ENCODE measurements at regions not wholly inside any gene's neighbourhood (a gene's known extent, or its start where the extent isn't known, plus 50 kb on each side); places are given as distances from the start of the nearest gene placed in this dataset.

DNA sequence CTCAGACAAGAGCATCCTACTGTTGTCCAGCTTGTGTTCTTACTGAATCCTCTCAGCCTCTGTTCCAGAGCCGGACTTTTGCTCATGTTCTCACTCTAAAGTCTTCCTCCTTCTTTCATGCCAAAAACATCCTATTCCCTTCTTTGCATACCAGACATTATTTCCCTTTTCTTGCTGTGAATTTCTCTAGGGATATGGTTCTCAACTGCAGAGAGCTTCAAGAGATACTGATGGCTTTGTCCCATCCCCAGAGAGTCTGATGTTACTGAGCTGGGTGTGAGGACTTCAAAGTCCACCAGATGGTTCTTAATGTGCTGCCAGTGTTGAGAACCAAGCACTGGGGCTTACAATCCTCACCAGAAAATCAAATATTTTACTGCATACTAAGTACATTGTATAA is 98.6 kb upstream of the FER start:
- DNase-seq = no peak

DNA sequence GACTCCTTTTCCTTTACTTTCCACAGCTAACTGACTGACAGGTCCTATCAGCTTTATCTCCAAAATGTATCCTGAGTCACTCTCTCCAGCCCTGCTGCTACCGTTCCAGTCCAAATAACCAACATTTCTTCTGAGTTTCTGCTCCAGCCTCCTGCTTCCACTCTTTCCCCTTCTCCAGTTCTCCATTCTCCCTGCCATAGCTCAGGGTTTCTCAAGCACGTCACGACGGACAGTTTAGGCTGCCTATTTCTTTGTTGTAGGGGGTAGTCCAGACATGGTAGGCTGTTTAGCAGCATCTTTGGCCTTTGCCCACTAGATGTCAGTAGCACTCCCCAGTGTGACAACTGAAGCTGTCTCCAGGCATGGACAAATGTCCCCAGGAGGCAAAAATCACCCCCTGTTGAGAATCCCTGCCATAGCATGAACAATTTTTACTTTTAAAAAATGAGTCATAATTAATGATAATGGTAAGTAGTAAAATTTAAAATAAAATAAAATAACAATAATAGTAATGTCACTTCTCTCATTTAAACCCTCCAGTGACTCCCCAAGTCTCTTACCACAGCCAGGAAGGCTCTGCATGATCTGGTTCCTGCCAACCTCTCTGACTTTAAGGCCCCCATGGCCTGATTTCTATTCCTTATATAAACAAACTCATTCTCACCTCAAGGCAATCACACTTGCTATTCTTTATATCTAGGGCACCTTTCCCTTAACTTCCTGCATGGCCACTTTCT is 105.4 kb upstream of the FER start:
- DNase-seq = peak; percentile 55

DNA sequence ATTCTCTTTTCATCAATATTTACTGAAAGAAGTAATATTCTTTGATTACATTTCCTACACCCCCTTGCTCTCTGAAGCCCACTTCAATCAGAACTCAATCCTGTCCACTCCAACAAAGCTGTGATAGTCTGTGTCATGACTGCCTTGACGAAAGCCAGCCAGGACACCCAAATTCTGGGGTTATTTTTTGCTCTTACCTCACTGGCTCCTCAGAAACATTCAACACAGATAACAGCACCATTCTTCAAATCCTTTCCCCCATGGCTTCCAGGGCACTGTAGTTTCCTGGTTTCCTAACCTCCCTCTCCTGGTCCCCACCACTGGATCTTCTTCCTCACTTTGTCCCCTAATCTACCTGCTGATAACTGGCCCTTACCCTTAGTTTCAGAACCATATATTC is 106.1 kb upstream of the FER start:
- no peak for DNase-seq

DNA sequence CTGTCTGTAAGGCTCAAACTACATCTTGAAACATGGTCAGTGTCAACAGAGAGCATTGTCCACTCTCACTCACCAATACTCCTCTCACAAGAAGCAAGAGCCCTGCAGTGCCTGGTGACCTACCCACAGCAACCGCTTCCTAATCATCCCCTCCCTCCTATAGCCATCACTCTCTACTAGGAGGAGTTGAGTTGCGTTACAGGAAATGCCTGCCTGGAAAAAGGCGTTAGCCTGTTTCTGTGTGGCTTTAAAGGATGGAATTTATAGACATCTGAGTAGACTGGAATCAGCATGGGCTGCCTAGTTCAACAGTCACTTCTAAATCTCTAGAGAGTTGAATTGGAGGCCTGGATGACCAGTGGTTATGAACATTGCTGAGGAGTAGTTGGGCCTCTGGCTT is 108.3 kb upstream of the FER start:
- DNase-seq = no peak

DNA sequence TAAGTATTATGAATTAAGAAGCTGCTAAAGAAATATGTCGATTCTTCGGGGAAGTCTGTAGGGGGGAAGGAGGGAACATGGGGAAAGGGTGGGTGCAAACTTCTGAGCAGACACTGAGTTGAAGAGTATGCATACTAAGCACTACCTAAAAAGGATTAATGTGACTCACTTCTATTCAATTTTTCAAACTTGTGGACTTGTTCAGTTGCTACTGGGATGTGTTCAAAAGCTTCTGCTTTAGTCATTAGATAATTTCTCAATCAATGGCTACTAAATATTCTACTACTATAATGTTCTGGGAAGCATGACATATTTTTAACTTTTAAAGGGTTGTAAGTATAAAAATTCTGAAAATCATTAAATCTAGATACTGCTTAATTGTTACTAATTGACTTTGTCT is 109.7 kb upstream of the FER start:
- no peak for DNase-seq

DNA sequence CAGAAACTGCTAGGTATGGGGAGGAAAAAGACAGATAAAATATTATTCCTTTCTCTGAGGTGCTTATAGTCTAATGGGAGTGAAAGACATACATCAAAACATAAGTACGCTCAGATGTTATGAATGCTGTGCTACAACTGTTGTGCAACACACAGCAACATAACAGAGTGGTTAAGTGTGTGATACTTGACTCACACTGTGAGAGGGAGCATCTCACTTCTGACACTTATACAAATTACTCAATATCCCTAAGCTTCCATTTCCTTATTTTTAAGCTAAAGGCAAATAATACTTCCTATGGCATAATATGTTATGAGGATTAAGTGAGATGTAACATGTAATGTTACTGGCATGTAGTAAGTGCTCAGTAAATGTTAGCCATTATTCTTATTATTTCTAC is 110.6 kb upstream of the FER start:
- peak; percentile 92 for DNase-seq

DNA sequence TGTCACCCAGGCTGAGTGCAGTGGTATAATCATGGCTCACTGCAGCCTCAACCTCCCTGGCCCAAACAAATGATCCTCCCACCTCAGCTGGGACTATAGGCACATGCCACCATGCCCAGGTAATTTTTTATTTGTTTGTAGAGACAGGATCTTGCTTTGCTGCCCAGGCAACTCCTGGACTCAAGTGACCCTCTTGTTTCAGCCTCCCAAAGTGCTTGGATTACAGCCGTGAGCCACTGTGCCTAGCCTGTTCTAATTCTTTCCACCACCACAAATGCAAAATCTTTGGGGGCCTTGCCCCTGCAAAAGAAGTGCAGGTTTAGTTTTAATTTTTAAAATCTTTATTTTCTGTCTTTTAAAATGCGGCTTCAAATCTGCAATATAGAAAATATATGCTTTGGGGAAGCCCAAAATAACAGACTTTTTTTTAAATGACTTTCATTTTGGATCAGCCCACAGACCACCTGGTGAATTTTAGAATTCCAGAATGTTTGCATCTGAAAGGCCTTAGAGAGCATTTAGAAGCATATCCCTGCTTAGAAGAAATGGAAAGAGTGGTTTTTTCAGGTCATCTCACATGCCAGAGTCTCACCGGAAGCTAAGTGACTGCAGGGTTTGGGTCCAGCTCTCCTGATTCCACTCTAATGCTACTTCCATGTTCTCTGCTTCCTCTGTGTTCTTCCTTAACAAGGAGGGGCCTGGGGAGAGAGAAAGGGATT is 111.4 kb upstream of the FER start:
- no peak for DNase-seq

DNA sequence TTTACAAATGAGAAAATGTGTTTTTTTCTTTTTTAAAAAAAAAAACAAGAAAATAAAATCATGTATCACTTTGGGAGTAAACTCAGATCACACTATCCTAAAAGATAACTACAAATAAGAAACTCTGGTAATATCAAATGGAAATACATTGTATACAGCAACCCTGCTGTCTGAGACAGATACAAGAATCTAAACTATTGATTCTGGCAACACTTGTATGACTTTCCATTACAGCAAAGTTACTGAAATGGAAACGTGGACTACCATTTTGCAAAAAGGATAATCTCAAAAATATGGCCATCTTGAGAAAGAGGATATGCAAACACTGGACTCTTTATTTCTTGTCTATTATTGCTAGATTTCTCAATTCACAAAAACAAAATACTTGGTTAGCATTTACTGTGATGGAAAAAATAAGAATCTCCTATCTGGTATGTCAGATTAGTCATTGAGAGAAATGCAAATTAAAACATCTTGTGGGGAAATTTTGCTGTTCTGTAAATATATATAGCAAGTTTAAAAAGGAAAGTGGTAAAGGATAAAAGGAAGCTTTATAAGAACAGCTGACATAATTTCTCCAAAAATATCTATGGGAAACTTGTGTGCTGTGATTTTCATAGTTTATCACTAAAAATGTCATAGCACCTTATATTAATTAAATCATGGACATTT is 112.9 kb upstream of the FER start:
- no peak for DNase-seq

DNA sequence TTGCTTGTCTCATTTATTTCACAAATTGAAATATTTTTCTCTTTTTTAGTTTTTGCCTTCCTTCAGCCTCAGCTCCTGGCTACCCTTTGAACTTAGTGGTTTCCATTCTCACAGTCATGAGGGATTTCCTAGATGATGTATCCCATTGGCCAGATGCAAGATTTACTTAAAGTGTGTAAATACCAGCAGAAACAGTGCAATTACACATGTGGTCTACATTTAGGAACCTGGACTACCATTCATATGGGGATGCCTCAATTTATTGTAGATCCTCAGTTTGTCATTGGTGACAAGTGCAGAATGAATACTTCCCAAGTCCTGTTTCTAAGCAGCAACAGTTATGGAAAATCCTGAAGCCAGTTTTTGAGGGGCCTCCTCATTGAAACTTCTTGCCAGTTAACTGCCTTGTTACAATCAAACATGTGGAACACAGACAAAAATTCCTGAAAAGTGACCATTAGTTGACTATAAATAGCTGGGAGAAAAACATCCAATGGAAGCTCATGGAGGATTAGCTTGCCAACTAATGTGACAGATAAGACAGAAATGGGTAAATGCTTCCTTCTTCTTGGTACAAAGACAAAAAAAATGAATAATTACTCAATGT is 113.6 kb upstream of the FER start:
- DNase-seq = no peak

DNA sequence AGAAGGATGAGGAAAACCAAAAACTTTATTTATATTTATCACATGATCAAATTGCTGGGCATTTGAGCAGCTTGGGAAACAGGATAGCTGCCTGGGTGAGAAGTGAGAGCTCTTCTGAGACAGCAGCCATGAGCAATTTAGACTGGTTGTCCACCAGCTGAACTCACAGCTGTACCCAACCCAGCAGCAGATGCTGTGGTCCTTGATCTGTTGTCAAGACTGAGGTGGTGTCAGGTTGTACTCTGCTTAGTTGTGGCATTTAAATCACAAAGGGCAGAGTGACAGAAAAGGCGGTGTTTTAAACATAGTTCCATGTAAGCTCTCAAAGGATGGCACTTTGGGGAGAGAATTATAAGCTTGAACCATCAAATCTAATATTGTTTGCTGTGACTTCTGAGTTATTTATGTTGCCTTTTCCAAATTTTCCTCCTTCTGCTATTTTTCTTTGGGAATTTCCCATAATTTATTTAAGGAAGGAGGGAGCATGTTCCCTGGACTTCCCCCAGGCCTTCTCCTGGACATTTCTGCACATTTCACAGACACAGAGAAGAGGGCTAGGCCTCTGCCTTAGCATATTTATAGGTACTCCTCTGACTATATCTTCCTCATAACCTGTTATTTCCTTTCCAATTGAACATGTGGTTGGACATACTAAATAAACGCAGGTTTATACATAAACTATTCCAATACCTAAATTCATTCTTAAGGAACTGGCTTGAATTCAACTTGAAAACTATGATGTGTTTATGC is 117.7 kb upstream of the FER start:
- no peak for DNase-seq

DNA sequence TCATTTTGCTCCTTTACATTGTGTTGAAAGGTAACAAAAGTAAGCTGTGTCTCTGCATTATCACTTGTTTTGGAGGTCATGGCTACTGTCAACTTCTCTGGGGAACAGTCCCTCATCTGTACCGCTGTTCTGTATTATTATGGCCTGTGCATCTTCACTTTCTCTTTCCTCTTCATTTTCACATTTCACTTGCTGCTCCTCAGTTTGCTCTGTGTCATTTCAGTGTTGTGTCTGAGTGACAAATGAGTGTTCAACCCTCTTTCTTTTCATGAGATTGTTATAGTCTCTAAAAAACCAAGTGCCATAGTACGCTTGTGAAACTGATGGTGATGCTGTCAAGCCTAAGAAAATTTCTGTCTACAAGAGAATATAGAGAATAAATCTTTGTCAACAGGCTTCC is 122.0 kb upstream of the FER start:
- no peak for DNase-seq

DNA sequence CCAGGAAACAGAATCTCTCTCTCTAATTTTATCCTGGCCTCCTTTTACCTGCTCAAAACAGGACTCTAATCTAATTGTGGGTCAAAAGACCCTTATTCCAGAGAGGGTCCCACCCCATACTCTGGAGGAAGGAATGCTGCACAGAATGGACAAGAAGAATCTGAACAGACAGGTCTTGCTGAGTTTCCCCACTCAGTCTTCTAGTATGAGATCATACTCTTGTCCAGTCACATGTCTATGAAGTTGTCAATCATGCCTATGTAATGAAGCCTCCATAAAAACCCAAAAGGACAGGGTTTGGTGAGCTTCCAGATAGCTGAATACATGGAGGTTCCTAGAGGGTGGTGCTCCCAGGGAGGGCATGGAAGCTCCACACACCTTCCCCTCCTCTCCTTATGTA is 123.9 kb upstream of the FER start:
- no peak for DNase-seq

DNA sequence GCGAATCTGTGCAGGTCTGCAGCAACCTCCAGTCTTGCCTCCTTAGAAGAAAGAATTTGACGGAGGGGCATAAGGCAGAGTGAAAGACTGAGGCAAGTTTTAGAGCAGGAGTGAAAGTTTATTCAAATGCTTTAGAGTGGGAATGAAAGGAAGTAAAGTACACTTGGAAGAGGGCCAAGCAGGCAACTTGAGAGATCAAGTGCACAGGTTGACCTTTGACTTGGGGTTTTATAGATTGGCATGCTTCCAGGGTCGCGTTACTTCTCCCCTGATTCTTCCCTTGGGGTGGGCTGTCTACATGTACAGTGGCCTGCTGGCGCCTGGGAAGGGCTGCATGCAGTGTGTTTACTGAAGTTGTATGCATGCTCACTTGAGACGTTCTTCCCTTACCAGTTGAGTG is 127.2 kb upstream of the FER start:
- DNase-seq = no peak

DNA sequence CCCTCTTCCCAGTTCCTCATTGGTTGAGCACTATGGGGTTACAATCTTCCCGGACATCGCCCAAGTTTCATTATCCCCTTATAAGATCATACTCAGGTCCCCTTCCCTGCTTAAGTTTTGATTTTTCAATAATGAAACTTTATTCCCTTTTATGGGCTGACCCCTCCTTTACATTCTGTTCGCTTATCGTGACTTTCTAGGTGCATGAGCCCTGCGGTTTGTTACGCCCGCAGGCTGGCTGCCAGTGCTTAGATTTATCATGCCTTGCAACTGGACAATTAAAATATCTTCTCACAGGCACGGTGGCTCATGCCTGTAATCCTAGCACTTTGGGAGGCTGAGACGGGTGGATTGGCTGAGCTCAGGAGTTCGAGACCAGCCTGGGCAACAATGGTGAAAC is 127.9 kb upstream of the FER start:
- no peak for DNase-seq

DNA sequence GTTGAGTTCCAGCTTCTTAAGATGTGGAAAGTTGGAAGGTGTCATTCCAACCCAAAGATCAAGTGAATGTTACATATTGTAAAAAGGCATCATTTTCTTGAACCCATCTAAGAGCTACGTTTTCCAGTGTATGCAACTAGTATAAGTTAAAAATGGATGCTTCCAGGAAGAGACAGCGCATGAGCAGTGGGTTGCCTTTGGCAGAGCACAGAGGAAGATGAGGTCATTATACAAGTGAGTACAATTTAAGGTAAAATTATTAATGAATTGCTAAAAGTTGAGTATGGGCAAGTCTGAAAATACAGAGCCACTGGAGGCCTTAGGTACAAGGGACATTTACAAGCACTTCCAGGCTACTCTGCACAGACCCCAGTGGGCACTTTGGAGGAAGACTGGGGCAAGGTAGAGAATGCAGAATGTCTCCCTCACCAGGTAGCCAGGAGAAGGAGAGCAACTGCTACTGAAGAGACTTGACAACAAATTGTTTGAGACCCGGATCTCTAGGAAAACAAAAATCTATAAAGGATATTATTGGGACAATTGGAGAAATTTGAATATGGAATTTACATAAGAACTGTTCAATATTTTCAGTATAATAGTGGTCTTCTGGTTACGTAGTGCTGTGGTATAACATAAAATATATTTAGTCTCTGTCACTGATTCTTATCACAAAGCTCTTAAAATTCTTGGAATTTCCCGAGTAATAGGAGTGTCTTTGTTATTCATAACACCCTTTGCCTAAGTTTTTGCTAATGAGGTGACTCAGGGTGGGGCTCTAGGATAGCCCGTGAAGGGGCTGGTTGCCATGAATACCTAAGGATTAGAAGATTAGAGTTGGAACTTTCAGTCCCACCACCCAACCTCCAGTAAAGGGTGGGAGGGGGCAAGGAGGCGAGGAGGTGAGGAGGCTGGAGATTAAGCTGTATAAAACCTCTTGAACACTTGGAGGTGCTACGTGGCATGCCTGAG is 129.9 kb upstream of the FER start:
- DNase-seq = no peak

DNA sequence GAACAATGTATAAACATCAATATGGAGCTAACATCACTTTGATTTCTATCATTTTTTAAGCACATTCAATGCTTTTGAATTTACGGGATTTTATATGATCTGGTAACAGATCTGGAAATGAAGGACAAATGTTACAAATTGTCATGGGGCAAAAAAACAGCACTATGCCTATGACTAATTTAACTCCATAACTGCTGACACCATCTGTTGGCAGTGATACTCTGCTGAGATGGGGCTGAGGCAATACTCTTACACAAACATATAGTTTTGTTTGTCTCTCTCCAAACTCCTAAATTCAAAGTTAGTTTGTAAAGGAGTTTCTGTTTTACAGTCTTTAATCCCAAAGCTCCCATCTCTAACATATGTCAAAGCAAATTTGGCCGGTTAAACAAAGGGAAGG is 132.5 kb upstream of the FER start:
- DNase-seq = no peak

DNA sequence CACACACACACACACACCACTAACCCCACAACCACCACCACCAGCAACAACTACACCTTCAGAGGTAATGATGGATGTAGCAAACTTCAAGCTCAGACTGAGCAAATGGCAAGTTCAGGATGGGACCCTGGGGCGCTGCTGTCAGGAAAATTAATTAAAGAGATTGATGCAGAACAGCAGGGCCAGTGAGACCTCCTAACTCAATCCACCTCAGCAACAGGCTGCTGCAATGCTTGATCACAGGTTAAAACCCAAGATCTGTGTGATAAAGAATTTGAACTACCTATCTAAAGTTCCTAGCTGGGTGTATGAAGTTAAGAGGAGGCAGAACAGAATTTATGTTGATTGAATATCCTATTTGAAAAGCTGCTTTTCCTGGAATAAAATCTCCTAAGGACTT is 140.3 kb upstream of the FER start:
- no peak for DNase-seq

DNA sequence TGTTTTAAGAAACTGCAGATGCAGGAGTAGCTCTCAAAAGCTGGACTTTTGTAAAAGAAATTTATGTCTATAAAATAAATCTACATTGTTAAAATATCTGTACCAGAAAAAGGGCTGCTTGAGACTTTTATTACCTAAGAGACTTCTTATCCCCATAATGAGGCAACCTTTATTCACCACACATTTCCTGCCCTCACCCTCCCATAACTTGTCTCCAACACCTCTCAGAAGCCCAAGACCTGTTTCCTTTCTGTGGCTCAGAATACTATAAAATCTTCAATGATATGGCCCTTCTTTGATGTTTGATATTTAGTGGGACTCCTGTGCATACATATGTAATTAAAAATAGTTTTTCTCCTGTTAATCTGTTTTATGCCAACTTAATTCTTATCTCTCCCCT is 141.5 kb upstream of the FER start:
- DNase-seq = no peak

DNA sequence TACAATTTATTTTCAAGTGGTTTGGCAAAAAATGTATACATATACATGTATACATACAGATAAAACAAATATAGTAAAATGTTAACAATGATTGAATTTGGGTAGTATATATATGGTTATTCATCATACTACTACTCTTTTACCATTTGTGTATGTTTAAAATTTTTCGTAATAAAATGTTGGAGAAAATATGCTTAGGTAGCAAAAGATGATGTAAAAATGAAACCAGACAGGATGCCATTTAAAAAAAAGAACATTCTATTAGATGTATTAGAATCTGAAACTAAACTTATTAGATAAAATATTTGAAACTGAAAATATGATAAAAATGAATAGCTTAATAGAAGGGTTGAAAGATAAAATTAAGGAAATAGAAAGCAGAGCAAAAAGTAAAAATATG is 144.9 kb upstream of the FER start:
- no peak for DNase-seq

DNA sequence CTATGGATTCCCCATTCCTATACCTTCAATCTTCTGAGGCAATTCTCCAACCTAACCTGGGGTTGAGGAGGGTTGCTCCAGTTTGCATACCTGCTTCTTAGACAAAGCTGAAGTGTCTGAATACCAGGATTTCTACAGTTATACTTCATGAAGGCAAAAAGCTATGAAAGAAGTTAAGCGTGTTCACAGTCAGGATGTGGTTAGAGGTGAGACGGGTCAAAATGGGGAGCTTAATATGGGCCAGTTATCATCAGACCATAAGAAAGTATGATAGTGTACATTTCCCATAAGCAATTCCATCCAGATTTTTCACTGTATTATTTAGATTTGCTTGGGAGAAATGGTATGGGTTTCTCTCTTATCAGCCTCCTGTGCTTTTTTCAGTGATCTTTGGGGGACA is 156.9 kb upstream of the FER start:
- DNase-seq = no peak

DNA sequence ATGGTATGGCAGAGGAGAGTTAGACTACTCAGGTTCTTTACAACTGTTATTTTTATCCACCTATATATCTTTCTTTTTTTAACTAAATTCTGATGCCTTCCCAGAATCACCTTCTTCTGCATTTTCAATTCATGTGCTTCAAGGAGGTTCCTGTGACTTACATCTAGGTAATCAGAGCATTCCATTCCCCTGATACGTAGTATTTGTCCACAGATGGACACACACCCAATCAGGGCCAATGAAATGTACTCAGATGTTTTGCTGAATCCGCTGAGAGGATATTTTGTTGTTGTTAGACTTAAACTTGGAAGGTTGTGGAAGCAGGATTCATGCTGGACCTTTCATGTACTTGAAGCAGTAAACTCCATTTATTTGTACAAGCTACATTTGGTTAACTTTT is 159.4 kb upstream of the FER start:
- no peak for DNase-seq

DNA sequence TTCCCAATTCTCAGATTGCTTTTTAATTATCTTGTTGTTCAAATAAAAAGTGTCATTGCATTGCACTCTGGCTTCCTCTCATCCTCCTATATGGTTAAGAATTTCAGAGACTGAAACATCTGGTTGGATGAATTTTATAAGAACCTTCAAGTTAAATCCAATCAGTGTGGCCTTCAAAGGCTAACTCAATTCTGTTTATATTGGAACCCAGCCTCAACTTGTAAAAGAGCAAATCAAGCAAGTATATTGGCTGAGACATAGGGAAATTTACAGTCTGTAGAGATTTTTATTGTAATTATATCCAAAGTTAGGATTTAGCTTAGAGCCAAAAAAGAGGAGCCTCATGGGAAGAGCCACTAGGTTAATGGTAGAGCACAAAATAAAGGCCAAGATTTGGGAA is 159.9 kb upstream of the FER start:
- DNase-seq = no peak
